HCT116 (cell line): ENCODE measurements at regions not wholly inside any gene's neighbourhood (a gene's known extent, or its start where the extent isn't known, plus 50 kb on each side); places are given as distances from the start of the nearest gene placed in this dataset.

Source experiments
- ATF3 ChIP-seq: IDR thresholded peaks from 2 replicates; pipeline ENCODE4 v1.6.1; 2012
- CEBPB ChIP-seq: IDR thresholded peaks from 2 replicates; pipeline ENCODE4 v1.6.1; 2012; ENCODE audit warnings: low read depth
- ELF1 ChIP-seq: IDR thresholded peaks from 2 replicates; pipeline ENCODE4 v1.6.1; 2012; ENCODE audit warnings: low read depth, borderline replicate concordance
- REST ChIP-seq: IDR thresholded peaks from 2 replicates; pipeline ENCODE4 v1.6.1; 2012; ENCODE audit warnings: low read depth

DNA sequence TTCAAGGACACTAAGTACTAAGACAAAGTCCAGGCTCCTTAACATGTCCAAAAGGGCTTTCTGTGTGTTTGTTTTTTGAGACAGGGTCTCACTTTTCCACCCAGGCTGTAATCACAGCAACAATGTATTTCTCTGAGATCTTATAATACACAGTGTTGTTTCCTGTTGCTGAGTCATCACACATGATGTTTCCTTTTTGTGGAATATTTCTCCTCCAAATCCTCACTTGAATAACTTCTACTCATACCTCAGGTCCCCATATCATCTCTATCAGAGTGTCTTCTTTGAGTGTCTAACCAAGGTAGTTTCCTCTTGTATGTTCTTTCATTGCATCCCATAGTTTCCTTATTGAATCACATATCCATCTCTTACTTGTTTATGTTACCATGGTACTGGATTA lies 632.0 kb upstream of the PIK3C3 start:
- TF ChIP-seq CEBPB (no peak), ATF3 (no peak), ELF1 (no peak), REST (no peak)
